ENCODE measurements at regions not wholly inside any gene's neighbourhood (a gene's known extent, or its start where the extent isn't known, plus 50 kb on each side); places are given as distances from the start of the nearest gene placed in this dataset.

GRCh38 chrX:10726647-10727046 lies 106.3 kb upstream of the MID1 start:
- H3K27me3 ChIP-seq: no peaks in the 10 kb centered on the region
- no peaks in the 10 kb centered on the region for H3K9me3 ChIP-seq
- no peaks in the 10 kb centered on the region for H3K36me3 ChIP-seq
- 66 to 84% methylated on average over 3 of the region's 3 CpGs for WGBS, 2 donors
- no peak for ATAC-seq
- no peak for DNase-seq
- no peaks in the 10 kb centered on the region for H3K4me1 ChIP-seq
- intact Hi-C loops (cut with DNase I): loop anchor here in 1 of 3 donors (10.0 kb wide), 1 partner anchor 532 kb away; no protein-coding TSS in a partner anchor
- H3K4me3 ChIP-seq: no peak overlapping the region
- no peak overlapping the region for H3K27ac ChIP-seq
- TF ChIP-seq CTCF (IDR thresholded peaks at IDR 0.05): no peak
- FAIRE-seq: no peak

GRCh38 chrX:10728806-10729389 lies 108.5 kb upstream of the MID1 start:
- Histone ChIP-seq H3K27me3 (no peaks in the 10 kb centered on the region), H3K9me3 (no peaks in the 10 kb centered on the region), H3K27ac (no peak overlapping the region), H3K4me1 (no peaks in the 10 kb centered on the region), H3K4me3 (no peak overlapping the region), H3K36me3 (no peaks in the 10 kb centered on the region)
- ATAC-seq (no peak), DNase-seq (no peak), FAIRE-seq (no peak)
- WGBS, 2 donors: 70 to 83% methylated on average over 12 of the region's 12 CpGs
- no peak for TF ChIP-seq CTCF (IDR thresholded peaks at IDR 0.05)
- intact Hi-C loops (cut with DNase I): loop anchor here in 1 of 3 donors (10.0 kb wide), 1 partner anchor 534 kb away; no protein-coding TSS in a partner anchor

GRCh38 chrX:10739426-10739825 lies 119.0 kb upstream of the MID1 start:
- no peak overlapping the region for H3K4me3 ChIP-seq
- FAIRE-seq (no peak), ATAC-seq (no peak), DNase-seq (no peak)
- H3K4me1 ChIP-seq: no peaks in the 10 kb centered on the region
- TF ChIP-seq CTCF (IDR thresholded peaks at IDR 0.05): no peak
- 39 to 79% methylated on average over 1 of the region's 1 CpG for WGBS, 2 donors
- no peaks in the 10 kb centered on the region for H3K36me3 ChIP-seq
- no peak overlapping the region for H3K27ac ChIP-seq
- no peaks in the 10 kb centered on the region for H3K9me3 ChIP-seq
- intact Hi-C loops (cut with DNase I): no loop called here
- H3K27me3 ChIP-seq: peaks cover 0 to 6% (median 0%) of the 10 kb centered on the region in 4 donors

- DNase-seq (no peak), ATAC-seq (no peak), FAIRE-seq (no peak)
- Histone ChIP-seq H3K4me3 (no peak overlapping the region), H3K27me3 (peaks cover 0 to 6% (median 0%) of the 10 kb centered on the region in 4 donors), H3K27ac (no peak overlapping the region), H3K9me3 (no peaks in the 10 kb centered on the region), H3K4me1 (no peaks in the 10 kb centered on the region), H3K36me3 (no peaks in the 10 kb centered on the region)
- intact Hi-C loops (cut with DNase I): no loop called here
- no peak for TF ChIP-seq CTCF (IDR thresholded peaks at IDR 0.05)
- WGBS, 2 donors: 43 to 72% methylated on average over 3 of the region's 3 CpGs
These were observed 120.6 kb upstream of the MID1 start for GRCh38 chrX:10741003-10741402.

GRCh38 chrX:10741550-10741949 lies 121.2 kb upstream of the MID1 start:
- intact Hi-C loops (cut with DNase I): no loop called here

More at GRCh38 chrX:10741550-10741949, 121.2 kb upstream of the MID1 start:
- TF ChIP-seq CTCF (IDR thresholded peaks at IDR 0.05): no peak
- no peak overlapping the region for H3K27ac ChIP-seq
- no peaks in the 10 kb centered on the region for H3K9me3 ChIP-seq
- no peaks in the 10 kb centered on the region for H3K4me1 ChIP-seq
- no peak overlapping the region for H3K4me3 ChIP-seq
- no peak for FAIRE-seq
- DNase-seq: no peak
- H3K27me3 ChIP-seq: peaks cover 0 to 6% (median 0%) of the 10 kb centered on the region in 4 donors
- WGBS, 2 donors: 63 to 88% methylated on average over 2 of the region's 2 CpGs
- H3K36me3 ChIP-seq: no peaks in the 10 kb centered on the region
- no peak for ATAC-seq
